Stomach (tissue), 4 donors: ENCODE measurements at regions not wholly inside any gene's neighbourhood (a gene's known extent, or its start where the extent isn't known, plus 50 kb on each side); places are given as distances from the start of the nearest gene placed in this dataset.

ENCODE experiments used
- CTCF ChIP-seq, 7 experiments: fragments of 450-650 bp in 4 of 7; fragments of 200-600 bp in 3 of 7; sonication (generic) in 3 of 7; IDR thresholded peaks; one replicate each; pipeline ENCODE4 v1.5.1; 2016 to 2019; ENCODE audit warnings: antibody characterized with exemption in 7 of 7, control low read depth in 2 of 7, mild to moderate bottlenecking in 1 of 7
- POLR2A ChIP-seq, 4 donors: fragments of 450-650 bp; IDR thresholded peaks; one replicate each; pipeline ENCODE4 v1.6.1; 2016; ENCODE audit warnings: antibody characterized with exemption in 4 of 4, control low read depth in 2 of 4, mild to moderate bottlenecking in 1 of 4, moderate library complexity in 1 of 4

DNA sequence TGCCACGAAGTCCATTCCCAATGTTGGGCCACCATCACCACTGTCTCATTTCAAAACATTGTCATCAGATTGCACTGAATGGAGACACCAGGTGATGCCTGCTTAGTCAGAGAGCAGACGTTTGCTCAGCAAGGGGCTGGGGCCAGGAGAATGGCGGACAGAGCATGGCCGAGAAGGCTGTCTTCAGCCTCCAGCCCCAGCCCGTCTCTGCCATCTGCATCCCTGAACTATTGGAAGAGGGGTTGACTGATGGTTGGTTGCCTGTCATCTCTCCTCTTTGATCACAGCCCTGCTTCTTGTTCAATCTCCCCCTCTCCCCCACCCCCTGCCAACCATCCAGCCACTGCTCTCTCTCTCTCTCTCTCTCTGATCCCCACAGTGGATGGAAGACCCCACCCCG lies 140.9 kb downstream of the SHOX start:
- TF ChIP-seq CTCF (IDR thresholded peaks at IDR 0.05) (no peak), POLR2A (IDR thresholded peaks at IDR 0.05) (no peak)
